Testis (tissue), 2 donors: ENCODE measurements at regions not wholly inside any gene's neighbourhood (a gene's known extent, or its start where the extent isn't known, plus 50 kb on each side); places are given as distances from the start of the nearest gene placed in this dataset.

Experiments
- CTCF ChIP-seq, 3 experiments: fragments of 450-650 bp in 2 of 3; fragments of 200-600 bp in 1 of 3; sonication (generic) in 1 of 3; IDR thresholded peaks; one replicate each; pipeline ENCODE4 v1.5.1; 2016 to 2019; ENCODE audit warnings: antibody characterized with exemption in 3 of 3, mild to moderate bottlenecking in 2 of 3, moderate library complexity in 1 of 3
- POLR2A ChIP-seq: fragments of 450-650 bp; IDR thresholded peaks from one replicate; pipeline ENCODE4 v1.6.1; 2017; ENCODE audit warnings: antibody characterized with exemption, mild to moderate bottlenecking, moderate library complexity

GRCh38 chr11:22566293-22566692 lies 59.3 kb downstream of the FANCF start:
- no peak for TF ChIP-seq CTCF (IDR thresholded peaks at IDR 0.05)
- no peak for TF ChIP-seq POLR2A
